ENCODE measurements at regions not wholly inside any gene's neighbourhood (a gene's known extent, or its start where the extent isn't known, plus 50 kb on each side); places are given as distances from the start of the nearest gene placed in this dataset.

DNA sequence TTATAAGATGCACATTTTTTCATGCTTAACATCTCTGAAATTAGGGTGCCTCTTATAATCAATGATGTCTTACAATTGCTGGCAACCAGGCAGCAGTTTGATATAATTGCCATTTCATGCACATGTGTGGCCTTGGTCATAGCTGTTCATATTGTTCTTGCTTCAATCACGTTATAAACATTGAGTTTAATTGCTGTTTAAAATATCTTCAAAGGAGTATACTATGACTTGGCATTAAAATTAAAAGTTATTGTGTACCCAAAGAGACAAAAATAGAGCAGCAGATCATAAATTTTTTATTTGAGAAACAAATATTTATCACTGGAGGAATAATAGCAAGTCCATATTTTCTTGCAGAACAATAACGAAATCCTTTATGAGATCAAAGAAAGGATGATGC, 325.5 kb downstream of the LMX1A start:
- no peak for TF ChIP-seq ZEB2 (IDR thresholded peaks at IDR 0.05)
- no peak for TF ChIP-seq KLF6 (CRISPR knock-in tag; IDR thresholded peaks at IDR 0.05; ENCODE audit: borderline replicate concordance)
- TF ChIP-seq ZBTB1 (CRISPR knock-in tag; IDR thresholded peaks at IDR 0.05; ENCODE audit: borderline replicate concordance, low read depth): no peak
- TF ChIP-seq, protein P1, sequence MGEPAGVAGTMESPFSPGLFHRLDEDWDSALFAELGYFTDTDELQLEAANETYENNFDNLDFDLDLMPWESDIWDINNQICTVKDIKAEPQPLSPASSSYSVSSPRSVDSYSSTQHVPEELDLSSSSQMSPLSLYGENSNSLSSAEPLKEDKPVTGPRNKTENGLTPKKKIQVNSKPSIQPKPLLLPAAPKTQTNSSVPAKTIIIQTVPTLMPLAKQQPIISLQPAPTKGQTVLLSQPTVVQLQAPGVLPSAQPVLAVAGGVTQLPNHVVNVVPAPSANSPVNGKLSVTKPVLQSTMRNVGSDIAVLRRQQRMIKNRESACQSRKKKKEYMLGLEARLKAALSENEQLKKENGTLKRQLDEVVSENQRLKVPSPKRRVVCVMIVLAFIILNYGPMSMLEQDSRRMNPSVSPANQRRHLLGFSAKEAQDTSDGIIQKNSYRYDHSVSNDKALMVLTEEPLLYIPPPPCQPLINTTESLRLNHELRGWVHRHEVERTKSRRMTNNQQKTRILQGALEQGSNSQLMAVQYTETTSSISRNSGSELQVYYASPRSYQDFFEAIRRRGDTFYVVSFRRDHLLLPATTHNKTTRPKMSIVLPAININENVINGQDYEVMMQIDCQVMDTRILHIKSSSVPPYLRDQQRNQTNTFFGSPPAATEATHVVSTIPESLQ (CRISPR knock-in tag; IDR thresholded peaks at IDR 0.05): no peak
- TF ChIP-seq RAD21 (CRISPR knock-in tag; conservative IDR thresholded peaks at IDR 0.05 in 1 of 2, IDR thresholded peaks at IDR 0.05 in 1 of 2): no peak
- TF ChIP-seq, protein P2, sequence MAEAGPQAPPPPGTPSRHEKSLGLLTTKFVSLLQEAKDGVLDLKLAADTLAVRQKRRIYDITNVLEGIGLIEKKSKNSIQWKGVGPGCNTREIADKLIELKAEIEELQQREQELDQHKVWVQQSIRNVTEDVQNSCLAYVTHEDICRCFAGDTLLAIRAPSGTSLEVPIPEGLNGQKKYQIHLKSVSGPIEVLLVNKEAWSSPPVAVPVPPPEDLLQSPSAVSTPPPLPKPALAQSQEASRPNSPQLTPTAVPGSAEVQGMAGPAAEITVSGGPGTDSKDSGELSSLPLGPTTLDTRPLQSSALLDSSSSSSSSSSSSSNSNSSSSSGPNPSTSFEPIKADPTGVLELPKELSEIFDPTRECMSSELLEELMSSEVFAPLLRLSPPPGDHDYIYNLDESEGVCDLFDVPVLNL (CRISPR knock-in tag; IDR thresholded peaks at IDR 0.05; ENCODE audit: low read depth): no peak
- no peak for TF ChIP-seq GABPA (tag; conservative IDR thresholded peaks at IDR 0.05; ENCODE audit: low read depth)
- TF ChIP-seq POLR2AphosphoS5 (IDR thresholded peaks at IDR 0.05; ENCODE audit: control insufficient read depth, insufficient read depth, low read depth, low read length): no peak
- TF ChIP-seq, protein P3, sequence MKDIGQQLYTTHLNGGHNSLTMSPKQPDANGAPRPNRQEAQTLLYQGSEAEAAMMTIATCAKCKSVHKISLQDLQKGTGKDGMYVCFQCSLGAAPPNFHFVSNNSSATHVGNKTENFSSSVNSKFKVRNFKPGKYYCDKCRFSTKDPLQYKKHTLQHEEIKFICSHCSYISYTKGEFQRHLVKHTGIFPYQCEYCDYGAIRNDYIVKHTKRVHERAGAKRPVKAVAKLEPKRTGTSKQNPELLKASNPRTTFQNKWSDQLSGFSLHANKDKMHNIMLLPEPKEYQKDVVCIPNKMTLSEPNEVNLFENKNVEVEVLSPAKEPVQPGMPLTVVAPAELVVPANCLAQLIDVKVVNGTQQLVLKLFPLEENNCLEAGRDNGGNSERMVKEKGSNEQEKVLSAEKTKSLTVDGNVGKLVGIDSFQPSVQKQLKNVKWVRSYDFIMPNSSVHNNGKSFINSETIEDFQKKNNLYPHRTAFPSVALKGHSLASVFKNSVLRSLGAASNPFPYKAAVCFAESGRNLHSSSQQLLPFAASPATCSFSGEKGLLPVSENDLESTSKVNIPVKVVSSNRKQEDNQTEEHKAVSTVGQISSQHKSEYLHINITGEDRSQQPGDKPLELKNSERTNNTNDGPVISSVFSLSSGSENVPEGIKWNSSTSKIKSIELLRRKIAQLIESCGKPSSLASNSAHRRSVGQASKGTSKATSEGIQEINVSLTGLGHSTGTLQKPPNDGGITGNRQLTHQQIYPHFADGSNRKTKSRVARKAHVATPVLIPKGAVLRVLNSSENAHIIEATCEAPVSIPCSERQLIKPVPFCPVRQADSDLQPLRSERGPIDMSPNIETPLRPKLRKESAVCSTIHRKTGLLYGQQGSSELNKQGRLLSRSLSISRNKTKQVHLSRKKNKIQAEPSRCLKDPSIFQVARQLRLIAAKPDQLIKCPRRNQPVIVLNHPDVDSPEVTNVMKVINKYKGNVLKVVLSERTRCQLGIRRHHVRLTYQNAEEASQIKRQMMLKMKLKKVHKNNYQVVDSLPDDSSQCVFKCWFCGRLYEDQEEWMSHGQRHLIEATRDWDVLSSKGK (CRISPR knock-in tag; IDR thresholded peaks at IDR 0.05): no peak
- TF ChIP-seq HMG20B (CRISPR knock-in tag; IDR thresholded peaks at IDR 0.05): no peak
- no peak for TF ChIP-seq EZH2 (IDR thresholded peaks at IDR 0.05; ENCODE audit: borderline replicate concordance, low read depth, low read length)
